Left lung (tissue), 4 donors: ENCODE measurements at regions not wholly inside any gene's neighbourhood (a gene's known extent, or its start where the extent isn't known, plus 50 kb on each side); places are given as distances from the start of the nearest gene placed in this dataset.

Experiments
- ATAC-seq: fragments of 200-7000 bp; cut with Tn5 transposase; one replicate; pipeline ENCODE4 v1.9.1; 2020; ENCODE audit warnings: moderate library complexity
- DNase-seq, 4 donors: peaks; one replicate each; pipeline ENCODE4 v3.0.0-alpha.2; 2013 to 2020
- H3K27ac ChIP-seq, 2 donors: fragments of 200-600 bp; sonication (generic) in 1 of 2; one replicate each; pipeline versions ENCODE4 v1.5.0 to v1.8.0; 2020 to 2021
- H3K27me3 ChIP-seq, 2 donors: fragments of 200-600 bp; sonication (generic) in 1 of 2; one replicate each; pipeline versions ENCODE4 v1.5.0 to v1.8.0; 2020 to 2021
- H3K36me3 ChIP-seq, 2 donors: fragments of 200-600 bp; sonication (generic) in 1 of 2; one replicate each; pipeline versions ENCODE4 v1.5.0 to v1.8.0; 2020 to 2021
- H3K4me1 ChIP-seq, 2 donors: fragments of 200-600 bp; one replicate each; pipeline ENCODE4 v1.8.0; 2021
- H3K4me3 ChIP-seq, 2 donors: fragments of 200-600 bp; sonication (generic) in 1 of 2; one replicate each; pipeline versions ENCODE4 v1.5.0 to v1.8.0; 2020 to 2021; ENCODE audit warnings: mild to moderate bottlenecking in 1 of 2
- H3K9me3 ChIP-seq, 2 donors: fragments of 200-600 bp; sonication (generic) in 1 of 2; one replicate each; pipeline versions ENCODE4 v1.5.0 to v1.8.0; 2020 to 2021
- intact Hi-C, 2 donors: fragments of 100-400 bp; cut with DNase I; formaldehyde crosslinking; loops; one replicate each; pipeline versions ENCODE4 v1.11.2 to v1.14.2; 2022
- TF ChIP-seq, protein P1 (sequence below), 2 donors: fragments of 200-600 bp; sonication (generic) in 1 of 2; IDR thresholded peaks; one replicate each; pipeline versions ENCODE4 v1.5.0 to v1.8.0; 2021; ENCODE audit warnings: antibody characterized with exemption in 2 of 2
- donor health status: DM: no; HTN: yes; CAD: no.
- donor health status: DM: no; HTN: no; CAD: no.

DNA sequence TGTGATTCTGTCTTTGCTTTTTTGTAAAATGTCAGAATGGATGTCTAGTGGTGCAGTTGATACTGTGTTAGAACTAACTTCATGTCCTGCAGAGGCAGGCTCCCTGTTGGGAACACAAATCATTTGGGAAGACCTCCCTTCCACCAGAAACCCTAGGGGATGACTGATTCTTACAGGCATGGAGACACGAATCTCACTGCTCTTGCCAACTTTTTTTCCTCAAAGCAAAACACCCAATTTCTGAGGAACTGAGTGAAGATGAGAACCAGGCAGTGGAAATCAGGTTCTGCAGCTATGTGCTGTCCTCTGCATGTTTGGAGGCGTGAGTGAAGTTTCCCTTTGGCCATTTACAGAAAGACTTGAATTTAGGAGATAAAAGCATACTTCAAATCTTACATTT, 87.5 kb upstream of the CSNK1A1L start:
- Histone ChIP-seq H3K27ac (no peak overlapping the region), H3K4me3 (no peak overlapping the region), H3K27me3 (no peaks in the 10 kb centered on the region), H3K36me3 (no peaks in the 10 kb centered on the region), H3K4me1 (no peaks in the 10 kb centered on the region), H3K9me3 (no peaks in the 10 kb centered on the region)
- DNase-seq = peak in 2 of 4 donors; percentile 57 to 71
- intact Hi-C loops = no loop called here
- ATAC-seq = no peak
- TF ChIP-seq, protein P1, sequence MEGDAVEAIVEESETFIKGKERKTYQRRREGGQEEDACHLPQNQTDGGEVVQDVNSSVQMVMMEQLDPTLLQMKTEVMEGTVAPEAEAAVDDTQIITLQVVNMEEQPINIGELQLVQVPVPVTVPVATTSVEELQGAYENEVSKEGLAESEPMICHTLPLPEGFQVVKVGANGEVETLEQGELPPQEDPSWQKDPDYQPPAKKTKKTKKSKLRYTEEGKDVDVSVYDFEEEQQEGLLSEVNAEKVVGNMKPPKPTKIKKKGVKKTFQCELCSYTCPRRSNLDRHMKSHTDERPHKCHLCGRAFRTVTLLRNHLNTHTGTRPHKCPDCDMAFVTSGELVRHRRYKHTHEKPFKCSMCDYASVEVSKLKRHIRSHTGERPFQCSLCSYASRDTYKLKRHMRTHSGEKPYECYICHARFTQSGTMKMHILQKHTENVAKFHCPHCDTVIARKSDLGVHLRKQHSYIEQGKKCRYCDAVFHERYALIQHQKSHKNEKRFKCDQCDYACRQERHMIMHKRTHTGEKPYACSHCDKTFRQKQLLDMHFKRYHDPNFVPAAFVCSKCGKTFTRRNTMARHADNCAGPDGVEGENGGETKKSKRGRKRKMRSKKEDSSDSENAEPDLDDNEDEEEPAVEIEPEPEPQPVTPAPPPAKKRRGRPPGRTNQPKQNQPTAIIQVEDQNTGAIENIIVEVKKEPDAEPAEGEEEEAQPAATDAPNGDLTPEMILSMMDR (IDR thresholded peaks at IDR 0.05) = no peak

DNA sequence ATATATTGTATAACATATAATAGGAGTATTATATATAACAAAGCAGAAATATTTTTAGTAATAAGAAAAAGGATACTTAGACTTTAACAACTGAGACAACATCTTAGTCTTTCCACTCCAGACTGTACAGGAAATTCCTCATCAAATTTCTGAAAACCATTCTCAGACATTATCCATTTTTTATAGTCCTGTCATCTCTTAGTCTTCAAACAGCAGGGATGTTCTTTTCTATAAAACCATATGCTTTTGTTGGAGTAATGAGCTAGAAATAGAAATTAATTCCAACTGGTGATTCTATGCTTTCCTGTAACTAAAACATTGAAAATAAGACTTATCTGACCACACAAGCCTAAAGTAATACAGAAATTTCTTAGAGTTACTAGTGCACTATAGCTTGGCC, 82.2 kb upstream of the CSNK1A1L start:
- TF ChIP-seq, protein P1 (IDR thresholded peaks at IDR 0.05) = no peak
- Histone ChIP-seq H3K27ac (no peak overlapping the region), H3K4me3 (no peak overlapping the region), H3K36me3 (no peaks in the 10 kb centered on the region), H3K4me1 (no peaks in the 10 kb centered on the region), H3K9me3 (no peaks in the 10 kb centered on the region), H3K27me3 (no peaks in the 10 kb centered on the region)
- ATAC-seq (no peak), DNase-seq (no peak)
- intact Hi-C loops = no loop called here

- intact Hi-C loops = no loop called here
- ATAC-seq (no peak), DNase-seq (no peak)
- Histone ChIP-seq H3K36me3 (no peaks in the 10 kb centered on the region), H3K4me3 (no peak overlapping the region), H3K27me3 (no peaks in the 10 kb centered on the region), H3K9me3 (no peaks in the 10 kb centered on the region), H3K4me1 (no peaks in the 10 kb centered on the region), H3K27ac (no peak overlapping the region)
- TF ChIP-seq, protein P1 (IDR thresholded peaks at IDR 0.05) = no peak
These were observed 81.6 kb upstream of the CSNK1A1L start for GRCh38 chr13:37187105-37187504.

GRCh38 chr13:37181620-37182019, 76.2 kb upstream of the CSNK1A1L start:
- ATAC-seq (no peak), DNase-seq (no peak)
- intact Hi-C loops = no loop called here
- Histone ChIP-seq H3K9me3 (no peaks in the 10 kb centered on the region), H3K27ac (no peak overlapping the region), H3K27me3 (no peaks in the 10 kb centered on the region), H3K4me1 (peaks cover 0 to 2% of the 10 kb centered on the region in 2 donors), H3K4me3 (no peak overlapping the region), H3K36me3 (no peaks in the 10 kb centered on the region)
- TF ChIP-seq, protein P1 (IDR thresholded peaks at IDR 0.05) = no peak

DNA sequence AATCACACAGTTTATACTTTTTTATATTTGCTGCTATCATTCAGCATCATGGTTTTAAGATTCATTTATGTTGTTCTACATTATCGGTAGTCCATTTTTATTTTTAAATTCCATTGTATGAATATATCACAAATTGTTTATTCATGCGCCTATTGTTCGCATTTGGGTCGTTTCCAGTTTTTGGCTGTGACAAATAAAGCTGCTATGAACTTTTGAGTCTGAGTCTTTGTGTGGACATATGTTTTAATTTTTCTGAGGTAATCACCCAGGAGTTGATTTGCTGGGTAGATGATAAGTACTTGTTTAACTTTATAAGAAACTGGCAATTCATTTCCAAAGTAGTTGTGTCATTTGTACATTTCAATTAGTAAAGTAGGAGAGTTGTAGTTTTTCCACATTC, 74.2 kb upstream of the CSNK1A1L start:
- no peaks in the 10 kb centered on the region for H3K9me3 ChIP-seq
- ATAC-seq (no peak), DNase-seq (no peak)
- H3K36me3 ChIP-seq = no peaks in the 10 kb centered on the region
- no peaks in the 10 kb centered on the region for H3K27me3 ChIP-seq
- H3K4me3 ChIP-seq = no peak overlapping the region
- H3K4me1 ChIP-seq = peaks cover 0 to 12% of the 10 kb centered on the region in 2 donors
- H3K27ac ChIP-seq = no peak overlapping the region
- TF ChIP-seq, protein P1 (IDR thresholded peaks at IDR 0.05) = no peak
- intact Hi-C loops = no loop called here
